Mucosa of rectum (tissue), 2 donors: ENCODE measurements at regions not wholly inside any gene's neighbourhood (a gene's known extent, or its start where the extent isn't known, plus 50 kb on each side); places are given as distances from the start of the nearest gene placed in this dataset.
A peak's percentile ranks its signal among the peaks of the same experiment; 100 is the strongest.

Experiments used
- H3K27ac ChIP-seq, 2 donors: one replicate each; pipeline ENCODE4 v1.7.0; 2013; ENCODE audit warnings: inconsistent platforms in 2 of 2, low read depth in 2 of 2, low read length in 2 of 2
- H3K27me3 ChIP-seq, 2 donors: one replicate each; pipeline ENCODE4 v1.7.0; 2013; ENCODE audit warnings: low read length in 2 of 2; ENCODE audit not compliant: control insufficient read depth in 2 of 2, insufficient read depth in 2 of 2
- H3K36me3 ChIP-seq, 2 donors: one replicate each; pipeline ENCODE4 v1.7.0; 2013; ENCODE audit warnings: low read length in 2 of 2; ENCODE audit not compliant: control insufficient read depth in 2 of 2, insufficient read depth in 2 of 2
- H3K4me1 ChIP-seq, 2 donors: one replicate each; pipeline ENCODE4 v1.7.0; 2013; ENCODE audit warnings: low read length in 2 of 2, mild to moderate bottlenecking in 1 of 2; ENCODE audit not compliant: control insufficient read depth in 2 of 2, insufficient read depth in 2 of 2
- H3K4me3 ChIP-seq, 2 donors: one replicate each; pipeline ENCODE4 v1.7.0; 2013; ENCODE audit warnings: low read length in 2 of 2
- H3K9ac ChIP-seq, 2 donors: one replicate each; pipeline ENCODE4 v1.7.0; 2013; ENCODE audit warnings: low read length in 2 of 2, low read depth in 1 of 2, mild to moderate bottlenecking in 1 of 2
- H3K9me3 ChIP-seq, 2 donors: one replicate each; pipeline ENCODE4 v1.7.0; 2013; ENCODE audit warnings: low read length in 2 of 2; ENCODE audit not compliant: control insufficient read depth in 2 of 2
- donor health status: healthy.
- donor health status: Normal muscosa, but diverticular disease.

DNA sequence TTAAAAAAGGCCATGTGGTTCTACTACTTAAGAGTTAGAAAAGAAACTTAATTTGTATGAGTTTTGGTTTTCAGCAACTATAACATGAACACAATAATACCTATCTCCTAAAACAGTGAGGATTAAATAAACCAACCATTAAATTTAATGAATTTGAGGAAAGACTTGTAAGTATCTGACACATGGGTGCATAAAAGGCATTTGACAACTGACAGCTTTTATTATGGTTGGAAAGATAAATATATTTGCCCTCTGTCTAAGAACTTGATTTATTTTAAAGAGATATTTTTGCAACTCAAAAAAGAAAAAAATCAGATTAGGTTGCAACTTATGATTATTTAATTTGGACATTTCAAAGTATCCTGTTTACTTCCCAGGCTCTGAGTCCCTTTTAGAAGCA is 217.9 kb upstream of the EEA1 start:
- no peaks in the 10 kb centered on the region for H3K36me3 ChIP-seq
- H3K27ac ChIP-seq: no peak overlapping the region
- peaks cover 4 to 19% of the 10 kb centered on the region in 2 donors for H3K4me1 ChIP-seq
- no peak overlapping the region for H3K4me3 ChIP-seq
- no peaks in the 10 kb centered on the region for H3K27me3 ChIP-seq
- H3K9me3 ChIP-seq: no peaks in the 10 kb centered on the region
- H3K9ac ChIP-seq: no peak overlapping the region

GRCh38 chr12:93148412-93148811 is 219.3 kb upstream of the EEA1 start:
- H3K36me3 ChIP-seq: no peaks in the 10 kb centered on the region
- H3K9me3 ChIP-seq: no peaks in the 10 kb centered on the region
- H3K4me1 ChIP-seq: peaks cover 4 to 19% of the 10 kb centered on the region in 2 donors
- H3K9ac ChIP-seq: no peak overlapping the region
- no peak overlapping the region for H3K4me3 ChIP-seq
- H3K27ac ChIP-seq: no peak overlapping the region
- no peaks in the 10 kb centered on the region for H3K27me3 ChIP-seq

DNA sequence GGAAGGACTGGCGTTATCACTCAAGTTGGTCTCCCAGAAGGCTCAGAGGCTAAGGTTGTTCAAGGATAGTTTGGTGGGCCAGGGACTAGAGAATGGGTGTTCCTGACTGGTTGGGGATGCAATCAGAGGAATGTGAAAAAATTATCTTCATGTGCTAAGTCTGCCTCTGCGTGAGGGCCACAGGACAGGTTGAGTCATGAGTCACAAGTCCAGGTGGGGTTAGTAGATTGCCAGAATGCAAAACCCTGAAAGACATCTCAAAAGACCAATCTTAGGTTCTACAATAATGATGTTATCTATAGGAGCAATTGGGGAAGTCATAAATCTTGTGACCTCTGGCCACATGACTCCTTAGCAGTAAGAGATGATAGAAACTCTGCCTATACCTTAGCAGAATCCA is 220.1 kb upstream of the EEA1 start:
- Histone ChIP-seq H3K9me3 (no peaks in the 10 kb centered on the region), H3K27ac (peak overlapping the region in 1 of 2 donors; percentile 17), H3K4me3 (no peak overlapping the region), H3K27me3 (no peaks in the 10 kb centered on the region), H3K4me1 (peaks cover 4 to 19% of the 10 kb centered on the region in 2 donors), H3K36me3 (no peaks in the 10 kb centered on the region), H3K9ac (no peak overlapping the region)

GRCh38 chr12:93151079-93151762 is 222.1 kb upstream of the EEA1 start:
- Histone ChIP-seq H3K4me1 (peaks cover 11 to 35% of the 10 kb centered on the region in 2 donors), H3K4me3 (no peak overlapping the region), H3K9me3 (no peaks in the 10 kb centered on the region), H3K27ac (no peak overlapping the region), H3K27me3 (no peaks in the 10 kb centered on the region), H3K9ac (no peak overlapping the region), H3K36me3 (no peaks in the 10 kb centered on the region)

- no peaks in the 10 kb centered on the region for H3K36me3 ChIP-seq
- peaks cover 15 to 37% of the 10 kb centered on the region in 2 donors for H3K4me1 ChIP-seq
- H3K9ac ChIP-seq: no peak overlapping the region
- no peaks in the 10 kb centered on the region for H3K27me3 ChIP-seq
- no peaks in the 10 kb centered on the region for H3K9me3 ChIP-seq
- H3K4me3 ChIP-seq: no peak overlapping the region
- H3K27ac ChIP-seq: no peak overlapping the region
These were observed 223.5 kb upstream of the EEA1 start for GRCh38 chr12:93152617-93153016.

GRCh38 chr12:93153321-93153720 is 224.2 kb upstream of the EEA1 start:
- H3K27me3 ChIP-seq: no peaks in the 10 kb centered on the region
- H3K4me1 ChIP-seq: peaks cover 15 to 37% of the 10 kb centered on the region in 2 donors
- no peak overlapping the region for H3K27ac ChIP-seq

DNA sequence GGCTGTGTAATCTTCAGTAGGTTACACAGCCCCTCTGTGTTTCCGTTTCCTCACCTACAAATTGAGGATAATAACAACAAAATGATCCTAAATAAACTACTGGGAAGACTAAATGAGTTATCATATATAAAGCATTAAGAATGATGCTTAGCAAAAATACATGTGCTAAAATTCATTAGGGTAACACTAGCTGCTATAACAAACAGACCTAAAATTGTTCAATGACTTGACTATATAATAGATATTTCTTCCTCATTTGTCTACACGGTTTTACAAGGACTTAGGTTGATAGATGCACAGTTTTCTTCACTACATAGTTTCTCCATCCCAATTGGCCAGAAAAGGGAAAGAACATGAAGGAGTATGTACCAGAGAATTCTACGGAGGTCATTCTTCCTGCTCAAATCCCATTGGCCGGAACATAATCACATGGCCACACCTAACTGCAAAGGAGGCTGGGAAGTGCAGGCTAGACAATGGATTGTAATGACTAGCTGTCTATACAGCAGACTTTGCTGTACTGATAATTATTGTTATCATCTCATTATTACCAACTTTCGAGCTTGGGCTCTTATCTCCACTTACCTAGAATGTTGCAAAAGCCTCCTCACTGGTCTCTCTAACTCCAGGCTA is 223.5 kb upstream of the NUDT4 start:
- Histone ChIP-seq H3K27me3 (no peaks in the 10 kb centered on the region), H3K27ac (peak overlapping the region in 1 of 2 donors; percentile 29), H3K36me3 (no peaks in the 10 kb centered on the region)

More at GRCh38 chr12:93153321-93153720, 224.2 kb upstream of the EEA1 start:
- Histone ChIP-seq H3K36me3 (no peaks in the 10 kb centered on the region), H3K4me3 (no peak overlapping the region), H3K9ac (no peak overlapping the region), H3K9me3 (no peaks in the 10 kb centered on the region)

GRCh38 chr12:93154753-93155480 is 222.8 kb upstream of the NUDT4 start:
- Histone ChIP-seq H3K9me3 (no peaks in the 10 kb centered on the region), H3K9ac (no peak overlapping the region), H3K36me3 (no peaks in the 10 kb centered on the region), H3K27ac (peak overlapping the region in 1 of 2 donors; percentile 29), H3K4me3 (no peak overlapping the region), H3K27me3 (no peaks in the 10 kb centered on the region), H3K4me1 (peaks cover 15 to 29% of the 10 kb centered on the region in 2 donors)

More for the DNA sequence above, 223.5 kb upstream of the NUDT4 start:
- H3K4me3 ChIP-seq: no peak overlapping the region
- H3K4me1 ChIP-seq: peaks cover 15 to 34% of the 10 kb centered on the region in 2 donors
- H3K9ac ChIP-seq: no peak overlapping the region
- no peaks in the 10 kb centered on the region for H3K9me3 ChIP-seq

DNA sequence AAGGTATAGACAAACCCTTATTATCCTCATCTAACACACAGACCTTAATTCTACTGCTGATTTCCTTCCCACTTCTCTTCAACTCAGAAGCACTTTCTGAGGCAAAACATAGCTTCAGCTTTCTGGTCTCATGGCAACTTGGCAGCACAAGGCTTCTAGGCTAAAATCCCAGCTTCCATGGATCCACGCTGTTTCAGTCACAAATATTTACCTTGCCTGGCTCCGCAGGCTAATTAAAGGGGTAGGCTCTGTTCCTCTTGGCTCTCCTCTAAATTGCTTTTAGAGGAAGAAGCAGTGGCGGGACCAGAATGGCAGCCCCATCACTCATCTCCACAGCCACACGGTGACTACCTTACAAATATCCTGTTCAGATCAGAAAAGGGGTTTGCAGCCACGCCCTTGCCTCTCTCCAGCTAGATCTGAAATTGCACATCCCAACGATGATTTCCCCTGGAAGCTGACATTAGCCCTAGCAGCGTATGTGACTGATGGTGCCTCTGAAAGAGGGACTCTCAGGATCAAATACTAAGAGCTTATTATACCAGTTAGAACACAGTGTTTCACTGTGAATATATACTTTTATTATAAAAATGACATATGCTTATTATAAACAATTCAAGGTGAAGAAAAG is 221.5 kb upstream of the NUDT4 start:
- Histone ChIP-seq H3K9ac (peak overlapping the region in 1 of 2 donors; percentile 5), H3K4me1 (peaks cover 12 to 25% of the 10 kb centered on the region in 2 donors), H3K36me3 (no peaks in the 10 kb centered on the region), H3K9me3 (no peaks in the 10 kb centered on the region), H3K27ac (peak overlapping the region; percentile 15 to 50), H3K27me3 (no peaks in the 10 kb centered on the region), H3K4me3 (peak overlapping the region; percentile 15 to 29)

DNA sequence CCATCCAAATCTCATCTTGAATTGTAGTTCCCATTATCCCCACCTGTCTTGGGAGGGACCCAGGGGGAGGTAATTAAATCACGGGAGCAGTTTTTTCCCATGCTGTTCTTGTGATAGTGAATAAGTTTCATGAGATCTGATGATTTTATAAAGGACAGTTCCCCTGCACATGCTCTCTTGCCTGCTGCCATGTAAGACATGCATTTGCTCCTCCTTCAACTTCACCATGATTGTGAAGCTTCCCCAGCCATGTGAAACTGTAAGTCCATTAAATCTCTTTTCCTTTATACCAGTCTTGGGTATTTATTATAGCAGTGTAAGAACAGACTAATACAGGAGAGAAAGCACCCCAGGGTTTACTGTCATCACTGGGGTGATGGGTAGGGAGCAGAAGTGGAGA is 220.4 kb upstream of the NUDT4 start:
- H3K4me1 ChIP-seq: peaks cover 11 to 21% of the 10 kb centered on the region in 2 donors
- no peaks in the 10 kb centered on the region for H3K36me3 ChIP-seq
- H3K27ac ChIP-seq: peak overlapping the region; percentile 41 to 51
- no peaks in the 10 kb centered on the region for H3K27me3 ChIP-seq
- H3K4me3 ChIP-seq: no peak overlapping the region
- no peak overlapping the region for H3K9ac ChIP-seq
- H3K9me3 ChIP-seq: no peaks in the 10 kb centered on the region
